ENCODE measurements at regions not wholly inside any gene's neighbourhood (a gene's known extent, or its start where the extent isn't known, plus 50 kb on each side); places are given as distances from the start of the nearest gene placed in this dataset.

DNA sequence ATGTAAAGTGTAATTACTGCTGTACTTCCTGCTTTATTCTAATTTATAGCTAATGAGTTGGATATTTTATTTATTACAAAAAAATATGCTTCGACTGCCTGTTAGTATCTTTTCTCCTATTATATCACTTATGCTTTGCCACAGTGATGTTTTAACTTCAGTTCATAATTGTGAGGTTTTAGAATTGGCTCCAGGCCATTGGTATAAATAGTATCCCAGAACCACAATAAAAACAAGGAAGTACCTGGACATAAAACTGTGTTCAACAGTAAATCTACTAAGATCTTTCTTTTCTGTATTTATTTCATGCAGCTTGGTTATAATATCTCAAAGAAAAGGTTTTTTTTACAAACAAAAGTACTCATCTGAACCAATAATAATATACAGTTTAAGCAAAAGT, 354.3 kb upstream of the CDH9 start (continued):
- TF ChIP-seq TCF4 (CRISPR knock-in tag; IDR thresholded peaks at IDR 0.05; ENCODE audit: borderline replicate concordance) = no peak

DNA sequence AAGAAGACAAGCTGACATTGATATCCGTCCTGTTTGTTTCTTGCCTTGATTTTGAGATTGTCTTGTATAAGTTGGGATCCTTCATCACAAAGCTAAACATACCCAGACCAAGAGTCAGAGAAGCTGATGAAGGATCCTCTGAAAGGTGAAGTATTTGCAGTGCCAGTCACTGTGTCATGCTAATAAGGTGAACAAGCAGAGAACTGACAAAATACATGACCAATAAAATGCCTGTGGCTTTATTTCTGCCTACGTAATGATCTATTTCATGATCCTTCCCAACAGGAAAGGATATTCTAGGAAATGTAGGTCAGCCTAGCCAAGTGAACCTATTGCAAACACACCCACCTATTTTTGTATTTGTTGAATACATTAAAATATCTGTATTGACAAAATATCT, 351.3 kb upstream of the CDH9 start:
- ATAC-seq = no peak
- no peak for TF ChIP-seq ZFP3 (CRISPR knock-in tag; IDR thresholded peaks at IDR 0.05)
- TF ChIP-seq CSDC2 (CRISPR knock-in tag; IDR thresholded peaks at IDR 0.05) = no peak
- TF ChIP-seq TCF4 (CRISPR knock-in tag; IDR thresholded peaks at IDR 0.05; ENCODE audit: borderline replicate concordance) = no peak
- TF ChIP-seq RARB (CRISPR knock-in tag; IDR thresholded peaks at IDR 0.05) = no peak
- TF ChIP-seq, protein P1, sequence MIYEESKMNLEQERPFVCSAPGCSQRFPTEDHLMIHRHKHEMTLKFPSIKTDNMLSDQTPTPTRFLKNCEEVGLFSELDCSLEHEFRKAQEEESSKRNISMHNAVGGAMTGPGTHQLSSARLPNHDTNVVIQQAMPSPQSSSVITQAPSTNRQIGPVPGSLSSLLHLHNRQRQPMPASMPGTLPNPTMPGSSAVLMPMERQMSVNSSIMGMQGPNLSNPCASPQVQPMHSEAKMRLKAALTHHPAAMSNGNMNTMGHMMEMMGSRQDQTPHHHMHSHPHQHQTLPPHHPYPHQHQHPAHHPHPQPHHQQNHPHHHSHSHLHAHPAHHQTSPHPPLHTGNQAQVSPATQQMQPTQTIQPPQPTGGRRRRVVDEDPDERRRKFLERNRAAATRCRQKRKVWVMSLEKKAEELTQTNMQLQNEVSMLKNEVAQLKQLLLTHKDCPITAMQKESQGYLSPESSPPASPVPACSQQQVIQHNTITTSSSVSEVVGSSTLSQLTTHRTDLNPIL (CRISPR knock-in tag; IDR thresholded peaks at IDR 0.05; ENCODE audit: low read depth) = no peak

DNA sequence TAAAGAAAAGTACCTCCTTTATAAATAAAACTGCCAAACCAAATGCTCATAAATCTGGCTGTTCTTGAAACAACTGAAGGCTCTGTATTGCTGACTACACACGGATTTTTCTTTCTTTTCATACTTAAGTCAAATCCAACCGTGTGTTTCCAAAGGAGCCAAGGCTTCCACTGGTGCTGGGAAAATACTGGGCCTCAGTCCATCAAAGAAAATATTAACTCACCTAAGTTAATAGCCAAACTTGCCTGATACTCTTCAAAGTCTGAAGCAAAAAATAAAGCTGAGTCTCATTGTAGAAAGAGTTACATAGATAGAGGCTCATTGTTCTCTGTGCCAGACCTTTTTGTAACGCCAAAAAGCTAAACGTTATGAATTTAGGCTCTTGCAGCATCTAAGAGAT, 350.4 kb upstream of the CDH9 start:
- no peak for ATAC-seq
- TF ChIP-seq PPARA (CRISPR knock-in tag; IDR thresholded peaks at IDR 0.05; ENCODE audit: borderline replicate concordance) = no peak
- TF ChIP-seq, protein P2, sequence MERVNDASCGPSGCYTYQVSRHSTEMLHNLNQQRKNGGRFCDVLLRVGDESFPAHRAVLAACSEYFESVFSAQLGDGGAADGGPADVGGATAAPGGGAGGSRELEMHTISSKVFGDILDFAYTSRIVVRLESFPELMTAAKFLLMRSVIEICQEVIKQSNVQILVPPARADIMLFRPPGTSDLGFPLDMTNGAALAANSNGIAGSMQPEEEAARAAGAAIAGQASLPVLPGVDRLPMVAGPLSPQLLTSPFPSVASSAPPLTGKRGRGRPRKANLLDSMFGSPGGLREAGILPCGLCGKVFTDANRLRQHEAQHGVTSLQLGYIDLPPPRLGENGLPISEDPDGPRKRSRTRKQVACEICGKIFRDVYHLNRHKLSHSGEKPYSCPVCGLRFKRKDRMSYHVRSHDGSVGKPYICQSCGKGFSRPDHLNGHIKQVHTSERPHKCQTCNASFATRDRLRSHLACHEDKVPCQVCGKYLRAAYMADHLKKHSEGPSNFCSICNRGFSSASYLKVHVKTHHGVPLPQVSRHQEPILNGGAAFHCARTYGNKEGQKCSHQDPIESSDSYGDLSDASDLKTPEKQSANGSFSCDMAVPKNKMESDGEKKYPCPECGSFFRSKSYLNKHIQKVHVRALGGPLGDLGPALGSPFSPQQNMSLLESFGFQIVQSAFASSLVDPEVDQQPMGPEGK (CRISPR knock-in tag; IDR thresholded peaks at IDR 0.05; ENCODE audit: borderline replicate concordance) = no peak
- TF ChIP-seq ISL1 (CRISPR knock-in tag; IDR thresholded peaks at IDR 0.05) = no peak
- TF ChIP-seq ARNTL (CRISPR knock-in tag; IDR thresholded peaks at IDR 0.05; ENCODE audit: borderline replicate concordance, low read depth) = no peak
- no peak for TF ChIP-seq RARB (CRISPR knock-in tag; IDR thresholded peaks at IDR 0.05)
- no peak for TF ChIP-seq ZC3H10 (CRISPR knock-in tag; IDR thresholded peaks at IDR 0.05)
- TF ChIP-seq TOX (CRISPR knock-in tag; IDR thresholded peaks at IDR 0.05; ENCODE audit: borderline replicate concordance) = no peak
- no peak for TF ChIP-seq ZFP3 (CRISPR knock-in tag; IDR thresholded peaks at IDR 0.05)
- no peak for TF ChIP-seq SNAI2 (CRISPR knock-in tag; IDR thresholded peaks at IDR 0.05)
- TF ChIP-seq GLIS3 (CRISPR knock-in tag; IDR thresholded peaks at IDR 0.05) = no peak
- TF ChIP-seq, protein P3, sequence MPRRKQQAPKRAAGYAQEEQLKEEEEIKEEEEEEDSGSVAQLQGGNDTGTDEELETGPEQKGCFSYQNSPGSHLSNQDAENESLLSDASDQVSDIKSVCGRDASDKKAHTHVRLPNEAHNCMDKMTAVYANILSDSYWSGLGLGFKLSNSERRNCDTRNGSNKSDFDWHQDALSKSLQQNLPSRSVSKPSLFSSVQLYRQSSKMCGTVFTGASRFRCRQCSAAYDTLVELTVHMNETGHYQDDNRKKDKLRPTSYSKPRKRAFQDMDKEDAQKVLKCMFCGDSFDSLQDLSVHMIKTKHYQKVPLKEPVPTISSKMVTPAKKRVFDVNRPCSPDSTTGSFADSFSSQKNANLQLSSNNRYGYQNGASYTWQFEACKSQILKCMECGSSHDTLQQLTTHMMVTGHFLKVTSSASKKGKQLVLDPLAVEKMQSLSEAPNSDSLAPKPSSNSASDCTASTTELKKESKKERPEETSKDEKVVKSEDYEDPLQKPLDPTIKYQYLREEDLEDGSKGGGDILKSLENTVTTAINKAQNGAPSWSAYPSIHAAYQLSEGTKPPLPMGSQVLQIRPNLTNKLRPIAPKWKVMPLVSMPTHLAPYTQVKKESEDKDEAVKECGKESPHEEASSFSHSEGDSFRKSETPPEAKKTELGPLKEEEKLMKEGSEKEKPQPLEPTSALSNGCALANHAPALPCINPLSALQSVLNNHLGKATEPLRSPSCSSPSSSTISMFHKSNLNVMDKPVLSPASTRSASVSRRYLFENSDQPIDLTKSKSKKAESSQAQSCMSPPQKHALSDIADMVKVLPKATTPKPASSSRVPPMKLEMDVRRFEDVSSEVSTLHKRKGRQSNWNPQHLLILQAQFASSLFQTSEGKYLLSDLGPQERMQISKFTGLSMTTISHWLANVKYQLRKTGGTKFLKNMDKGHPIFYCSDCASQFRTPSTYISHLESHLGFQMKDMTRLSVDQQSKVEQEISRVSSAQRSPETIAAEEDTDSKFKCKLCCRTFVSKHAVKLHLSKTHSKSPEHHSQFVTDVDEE (CRISPR knock-in tag; IDR thresholded peaks at IDR 0.05) = no peak
- TF ChIP-seq CSDC2 (CRISPR knock-in tag; IDR thresholded peaks at IDR 0.05) = no peak
- no peak for TF ChIP-seq ZNF70 (CRISPR knock-in tag; IDR thresholded peaks at IDR 0.05)
- TF ChIP-seq ESRRG (CRISPR knock-in tag; IDR thresholded peaks at IDR 0.05) = no peak
- no peak for TF ChIP-seq OSR1 (CRISPR knock-in tag; IDR thresholded peaks at IDR 0.05)

DNA sequence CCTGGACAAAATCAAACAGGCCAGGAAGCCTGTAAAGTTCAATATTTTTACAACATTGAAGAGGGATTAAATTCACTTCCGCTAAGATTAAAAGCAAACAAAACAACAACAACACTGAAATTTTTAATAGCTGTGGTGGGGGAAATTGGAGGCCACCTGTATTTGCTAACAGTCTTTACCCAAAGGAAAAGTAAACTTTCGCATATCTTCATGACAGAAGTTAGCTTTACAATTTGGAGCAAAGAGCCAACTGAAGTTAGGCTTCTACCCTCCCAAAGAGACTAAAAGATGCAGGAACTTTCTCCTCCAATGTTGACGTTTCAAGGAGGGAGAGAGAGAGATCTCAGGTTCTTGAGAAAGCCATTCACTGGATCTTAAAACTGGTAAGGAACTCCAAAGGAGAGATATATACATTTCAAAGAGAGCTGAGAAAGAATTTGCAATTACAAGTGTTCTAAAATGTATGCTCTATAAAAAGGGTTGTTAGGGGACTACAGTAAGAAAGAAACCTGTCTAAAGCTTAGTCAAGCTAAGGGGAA, 349.2 kb upstream of the CDH9 start:
- ATAC-seq = no peak
- TF ChIP-seq OSR1 (CRISPR knock-in tag; IDR thresholded peaks at IDR 0.05) (no peak), ESRRG (CRISPR knock-in tag; IDR thresholded peaks at IDR 0.05) (no peak), ISL1 (CRISPR knock-in tag; IDR thresholded peaks at IDR 0.05) (no peak), ZNF565 (CRISPR knock-in tag; conservative IDR thresholded peaks at IDR 0.05; ENCODE audit: low read depth) (no peak), ZFP3 (CRISPR knock-in tag; IDR thresholded peaks at IDR 0.05) (no peak), BACH2 (CRISPR knock-in tag; IDR thresholded peaks at IDR 0.05; ENCODE audit: borderline replicate concordance) (no peak)
- TF ChIP-seq, protein P2 (CRISPR knock-in tag; IDR thresholded peaks at IDR 0.05; ENCODE audit: borderline replicate concordance) = no peak
- TF ChIP-seq, protein P1 (CRISPR knock-in tag; IDR thresholded peaks at IDR 0.05; ENCODE audit: low read depth) = no peak
- TF ChIP-seq, protein P4, sequence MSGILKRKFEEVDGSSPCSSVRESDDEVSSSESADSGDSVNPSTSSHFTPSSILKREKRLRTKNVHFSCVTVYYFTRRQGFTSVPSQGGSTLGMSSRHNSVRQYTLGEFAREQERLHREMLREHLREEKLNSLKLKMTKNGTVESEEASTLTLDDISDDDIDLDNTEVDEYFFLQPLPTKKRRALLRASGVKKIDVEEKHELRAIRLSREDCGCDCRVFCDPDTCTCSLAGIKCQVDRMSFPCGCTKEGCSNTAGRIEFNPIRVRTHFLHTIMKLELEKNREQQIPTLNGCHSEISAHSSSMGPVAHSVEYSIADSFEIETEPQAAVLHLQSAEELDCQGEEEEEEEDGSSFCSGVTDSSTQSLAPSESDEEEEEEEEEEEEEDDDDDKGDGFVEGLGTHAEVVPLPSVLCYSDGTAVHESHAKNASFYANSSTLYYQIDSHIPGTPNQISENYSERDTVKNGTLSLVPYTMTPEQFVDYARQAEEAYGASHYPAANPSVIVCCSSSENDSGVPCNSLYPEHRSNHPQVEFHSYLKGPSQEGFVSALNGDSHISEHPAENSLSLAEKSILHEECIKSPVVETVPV (CRISPR knock-in tag; IDR thresholded peaks at IDR 0.05) = no peak

Measured in SK-N-SH treated with all-trans-retinoic acid at 6 μM for 48 hours (cell line).